ENCODE measurements at regions not wholly inside any gene's neighbourhood (a gene's known extent, or its start where the extent isn't known, plus 50 kb on each side); places are given as distances from the start of the nearest gene placed in this dataset.

GRCh38 chr12:92002673-92003382 lies 142.8 kb downstream of the BTG1 start:
- no peak for DNase-seq (ENCODE audit: extremely low read depth, low read depth)
- TF ChIP-seq, protein P1, sequence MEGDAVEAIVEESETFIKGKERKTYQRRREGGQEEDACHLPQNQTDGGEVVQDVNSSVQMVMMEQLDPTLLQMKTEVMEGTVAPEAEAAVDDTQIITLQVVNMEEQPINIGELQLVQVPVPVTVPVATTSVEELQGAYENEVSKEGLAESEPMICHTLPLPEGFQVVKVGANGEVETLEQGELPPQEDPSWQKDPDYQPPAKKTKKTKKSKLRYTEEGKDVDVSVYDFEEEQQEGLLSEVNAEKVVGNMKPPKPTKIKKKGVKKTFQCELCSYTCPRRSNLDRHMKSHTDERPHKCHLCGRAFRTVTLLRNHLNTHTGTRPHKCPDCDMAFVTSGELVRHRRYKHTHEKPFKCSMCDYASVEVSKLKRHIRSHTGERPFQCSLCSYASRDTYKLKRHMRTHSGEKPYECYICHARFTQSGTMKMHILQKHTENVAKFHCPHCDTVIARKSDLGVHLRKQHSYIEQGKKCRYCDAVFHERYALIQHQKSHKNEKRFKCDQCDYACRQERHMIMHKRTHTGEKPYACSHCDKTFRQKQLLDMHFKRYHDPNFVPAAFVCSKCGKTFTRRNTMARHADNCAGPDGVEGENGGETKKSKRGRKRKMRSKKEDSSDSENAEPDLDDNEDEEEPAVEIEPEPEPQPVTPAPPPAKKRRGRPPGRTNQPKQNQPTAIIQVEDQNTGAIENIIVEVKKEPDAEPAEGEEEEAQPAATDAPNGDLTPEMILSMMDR (IDR thresholded peaks at IDR 0.05; ENCODE audit: low read depth, low read length): no peak

DNA sequence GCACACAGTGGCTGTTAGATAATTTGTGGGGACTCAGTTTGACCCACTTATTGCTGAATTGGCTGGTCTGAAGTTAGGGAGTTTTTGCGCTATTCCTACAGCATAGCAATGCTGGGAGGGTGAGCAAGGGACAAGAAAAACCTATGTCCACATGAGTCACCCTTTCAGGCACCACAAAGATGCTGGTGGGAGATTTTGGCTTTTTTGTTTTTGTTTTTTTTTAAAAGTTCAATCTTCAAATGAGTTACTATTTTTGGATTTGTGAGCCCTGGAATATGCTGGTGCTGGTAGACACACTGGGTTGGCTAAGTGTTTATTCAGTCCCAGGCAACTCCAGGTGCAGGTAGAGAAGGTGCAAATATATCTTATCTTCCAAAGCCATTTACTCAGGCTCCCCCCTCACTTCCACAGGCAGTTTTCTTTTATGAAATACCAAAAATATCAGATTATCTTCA lies 143.4 kb downstream of the BTG1 start:
- no peak for DNase-seq (ENCODE audit: extremely low read depth, low read depth)
- TF ChIP-seq, protein P1 (IDR thresholded peaks at IDR 0.05; ENCODE audit: low read depth, low read length): no peak

- TF ChIP-seq, protein P1 (IDR thresholded peaks at IDR 0.05; ENCODE audit: low read depth, low read length): no peak
Measured at GRCh38 chr12:92000597-92000996, 145.0 kb downstream of the BTG1 start.

DNA sequence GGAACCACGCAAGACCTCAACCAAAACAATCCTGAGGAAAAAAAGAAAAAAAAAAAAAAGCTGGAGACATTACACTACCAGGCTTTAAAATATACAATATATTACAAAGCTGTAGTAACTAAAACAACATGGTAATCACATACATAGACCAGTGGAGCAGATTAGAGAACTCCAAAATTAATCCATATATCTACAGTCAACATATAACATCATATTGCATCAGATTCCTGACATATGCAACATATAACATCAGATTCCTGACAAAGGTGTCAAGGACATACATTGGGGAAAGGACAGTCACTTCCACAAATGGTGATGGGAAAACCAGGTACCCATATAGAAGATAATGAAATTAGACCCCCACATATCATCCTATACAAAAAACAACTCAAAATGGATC lies 145.8 kb downstream of the BTG1 start:
- no peak for DNase-seq (ENCODE audit: extremely low read depth, low read depth)
- TF ChIP-seq, protein P1 (IDR thresholded peaks at IDR 0.05; ENCODE audit: low read depth, low read length): no peak

More at GRCh38 chr12:92000597-92000996, 145.0 kb downstream of the BTG1 start:
- no peak for DNase-seq (ENCODE audit: extremely low read depth, low read depth)

DNA sequence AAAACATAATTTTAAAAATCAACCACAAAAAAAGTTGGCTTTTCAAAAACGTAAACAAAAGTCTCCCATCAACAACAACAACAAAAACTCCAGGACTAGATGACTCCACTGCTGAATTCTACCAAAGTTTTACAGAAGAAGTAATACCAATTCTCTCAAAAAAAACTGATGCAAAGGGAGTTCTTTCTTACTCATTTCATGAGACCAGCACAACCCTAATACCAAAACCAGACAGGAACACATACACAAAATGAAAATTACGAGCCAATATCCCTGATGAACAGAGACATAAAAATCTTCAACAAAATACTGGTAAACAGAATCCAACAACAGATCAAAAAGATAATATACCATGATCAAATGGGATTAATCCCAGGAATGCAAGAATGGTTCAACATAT lies 147.3 kb downstream of the BTG1 start:
- TF ChIP-seq, protein P1 (IDR thresholded peaks at IDR 0.05; ENCODE audit: low read depth, low read length): no peak
- DNase-seq (ENCODE audit: extremely low read depth, low read depth): no peak

DNA sequence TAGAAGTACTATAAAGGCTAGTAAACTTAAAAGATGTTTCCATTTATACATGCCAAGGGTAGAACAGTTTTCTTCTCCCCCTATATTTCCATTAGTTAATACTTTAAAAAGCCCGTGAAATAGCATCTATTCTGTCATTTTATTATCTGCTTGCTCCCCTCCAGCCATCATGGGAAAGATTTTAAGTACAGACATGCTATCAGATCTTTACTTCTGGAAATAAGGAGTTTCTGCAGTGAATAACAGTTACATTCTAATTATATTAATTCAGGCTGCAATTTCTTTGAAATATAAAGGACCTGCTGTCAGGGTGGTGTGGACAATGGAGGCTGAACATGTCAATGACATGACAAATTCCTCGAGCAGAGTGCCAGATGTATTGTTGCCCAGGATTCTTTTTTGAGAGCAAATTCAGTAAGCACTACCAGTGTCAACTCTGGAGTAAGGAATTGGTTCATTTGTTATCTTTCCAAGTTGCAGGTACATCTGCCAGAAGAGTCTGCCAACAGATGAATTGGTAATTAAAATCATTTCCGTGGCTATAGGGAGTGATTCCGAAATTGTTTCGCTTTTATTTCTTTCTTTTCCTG lies 151.3 kb downstream of the BTG1 start:
- TF ChIP-seq, protein P1 (IDR thresholded peaks at IDR 0.05; ENCODE audit: low read depth, low read length): no peak
- DNase-seq (ENCODE audit: extremely low read depth, low read depth): no peak

GRCh38 chr12:91993287-91994017 lies 152.2 kb downstream of the BTG1 start:
- DNase-seq (ENCODE audit: extremely low read depth, low read depth): no peak
- TF ChIP-seq, protein P1 (IDR thresholded peaks at IDR 0.05; ENCODE audit: low read depth, low read length): no peak
